ENCODE measurements at regions not wholly inside any gene's neighbourhood (a gene's known extent, or its start where the extent isn't known, plus 50 kb on each side); places are given as distances from the start of the nearest gene placed in this dataset.

- peaks cover 9 to 10% of the 10 kb centered on the region in 2 experiments for H3K27me3 ChIP-seq (ENCODE audit: control insufficient read depth in 2 of 2, insufficient read depth in 2 of 2, low read length in 2 of 2)
- H3K4me1 ChIP-seq (ENCODE audit: control insufficient read depth, extremely low read depth, insufficient read depth, low read length) = no peaks in the 10 kb centered on the region
- H3K9ac ChIP-seq (replicated peaks; ENCODE audit: extremely low read depth, insufficient read depth, low read length) = no peak overlapping the region
- TF ChIP-seq MAX (IDR thresholded peaks at IDR 0.05; ENCODE audit: insufficient read depth, insufficient read length) = no peak
- no peak for TF ChIP-seq POLR2A (IDR thresholded peaks at IDR 0.05; ENCODE audit: low read depth, low read length)
- no peak for TF ChIP-seq FOS (IDR thresholded peaks at IDR 0.05; ENCODE audit: borderline replicate concordance, insufficient read depth, low read length)
- TF ChIP-seq EZH2 (IDR thresholded peaks at IDR 0.05; ENCODE audit: borderline replicate concordance, low read depth, low read length, severe bottlenecking) = no peak
- TF ChIP-seq JUN (IDR thresholded peaks at IDR 0.05; ENCODE audit: borderline replicate concordance, insufficient read depth, insufficient read length, low read depth) = no peak
- TF ChIP-seq CTCF (IDR thresholded peaks at IDR 0.05; ENCODE audit: extremely low read depth in 1 of 2, insufficient read depth in 1 of 2, low read depth in 1 of 2, low read length in 2 of 2) = no peak
- no peak for FAIRE-seq
- no peak overlapping the region for H3K4me3 ChIP-seq (replicated peaks in 1 of 3; ENCODE audit: insufficient read depth in 1 of 3, low read depth in 1 of 3, low read length in 3 of 3)
- no peaks in the 10 kb centered on the region for H3K9me3 ChIP-seq (replicated peaks; ENCODE audit: control insufficient read depth, insufficient read depth, low read length)
- no TSS peak for BruUV-seq (replicated peaks)
- no peaks in the 10 kb centered on the region for H4K20me1 ChIP-seq (replicated peaks; ENCODE audit: control insufficient read depth, extremely low read depth, insufficient read depth, low read length)
- intact Hi-C loops (cut with micrococcal nuclease) (loop anchor here (5.0 to 10.0 kb wide), 2 partner anchors 234 to 491 kb away; no protein-coding TSS in a partner anchor), dilution Hi-C loops (cut with MboI; ENCODE audit: extremely low pct_ligation_motif_present, low sequenced_read_pairs) (no loop called here)
- no peak overlapping the region for H3K4me2 ChIP-seq (ENCODE audit: insufficient read depth, low read length)
- ChIA-PET POLR2A (no interaction called here), CTCF (interaction anchor here (5.7 to 7.9 kb wide), 2 partner anchors 360 to 374 kb away, joined by 47 to 132 read pairs; no protein-coding TSS in a partner anchor)
- no peak for DNase-seq (ENCODE audit: low read depth, low spot score)
- H2AFZ ChIP-seq (ENCODE audit: low read depth, low read length) = no peak overlapping the region
- H3K27ac ChIP-seq (ENCODE audit: insufficient read depth, low read depth, low read length) = no peak overlapping the region
- no peaks in the 10 kb centered on the region for H3K9me1 ChIP-seq (replicated peaks; ENCODE audit: control insufficient read depth, extremely low read depth, insufficient read depth, low read length)
- H3K79me2 ChIP-seq (ENCODE audit: control insufficient read depth, insufficient read depth, low read length) = no peaks in the 10 kb centered on the region
- H3K36me3 ChIP-seq (ENCODE audit: control insufficient read depth in 2 of 2, extremely low read depth in 1 of 2, insufficient read depth in 2 of 2, low read length in 2 of 2) = no peaks in the 10 kb centered on the region
Measured at GRCh38 chr1:10868599-10868965, 72.1 kb upstream of the CASZ1 start.
